HEK293T (cell line): ENCODE measurements at regions not wholly inside any gene's neighbourhood (a gene's known extent, or its start where the extent isn't known, plus 50 kb on each side); places are given as distances from the start of the nearest gene placed in this dataset.

Experiments
- CTBP1 ChIP-seq: fragments of 450-650 bp; IDR thresholded peaks from 2 replicates; pipeline ENCODE4 v1.6.1; 2016; ENCODE audit warnings: borderline replicate concordance
- ELF4 ChIP-seq: fragments of 450-650 bp; IDR thresholded peaks from 2 replicates; pipeline ENCODE4 v1.6.1; 2017; ENCODE audit warnings: antibody characterized with exemption
- HDGF ChIP-seq: fragments of 450-650 bp; IDR thresholded peaks from 2 replicates; pipeline ENCODE4 v1.6.1; 2017; ENCODE audit warnings: antibody characterized with exemption, borderline replicate concordance
- L3MBTL2 ChIP-seq: fragments of 450-650 bp; conservative IDR thresholded peaks from 2 replicates; pipeline ENCODE4 v1.6.1; 2016; ENCODE audit warnings: mild to moderate bottlenecking
- NFRKB ChIP-seq: fragments of 450-650 bp; IDR thresholded peaks from 2 replicates; pipeline ENCODE4 v1.6.1; 2016; ENCODE audit warnings: mild to moderate bottlenecking, moderate library complexity
- PKNOX1 ChIP-seq: fragments of 450-650 bp; IDR thresholded peaks from 2 replicates; pipeline ENCODE4 v1.6.1; 2016
- SP1 ChIP-seq: fragments of 450-650 bp; IDR thresholded peaks from 2 replicates; pipeline ENCODE4 v1.6.1; 2017
- SUZ12 ChIP-seq: fragments of 450-650 bp; IDR thresholded peaks from 2 replicates; pipeline ENCODE4 v1.6.1; 2016; ENCODE audit warnings: mild to moderate bottlenecking
- ZNF384 ChIP-seq: fragments of 450-650 bp; IDR thresholded peaks from 2 replicates; pipeline ENCODE4 v1.6.1; 2016

- no peak for TF ChIP-seq SP1
- no peak for TF ChIP-seq PKNOX1
- no peak for TF ChIP-seq NFRKB
- no peak for TF ChIP-seq ZNF384
- TF ChIP-seq SUZ12, result no peak
- no peak for TF ChIP-seq CTBP1
- no peak for TF ChIP-seq HDGF
- TF ChIP-seq ELF4, result no peak
- TF ChIP-seq L3MBTL2, result no peak
These were observed 107.8 kb upstream of the CXCL12 start for GRCh38 chr10:44492678-44493077.
